Stimulated activated CD4-positive, alpha-beta T cell treated with anti-CD3 and anti-CD28 coated beads, TNF-alpha, amount 100 ng/mL, for 4 hours (primary cell): ENCODE measurements at regions not wholly inside any gene's neighbourhood (a gene's known extent, or its start where the extent isn't known, plus 50 kb on each side); places are given as distances from the start of the nearest gene placed in this dataset.

ENCODE experiments used
- DNase-seq, 3 experiments: peaks; one replicate each; pipeline ENCODE4 v3.0.0-alpha.2; 2020; ENCODE audit warnings: low read depth in 3 of 3

DNA sequence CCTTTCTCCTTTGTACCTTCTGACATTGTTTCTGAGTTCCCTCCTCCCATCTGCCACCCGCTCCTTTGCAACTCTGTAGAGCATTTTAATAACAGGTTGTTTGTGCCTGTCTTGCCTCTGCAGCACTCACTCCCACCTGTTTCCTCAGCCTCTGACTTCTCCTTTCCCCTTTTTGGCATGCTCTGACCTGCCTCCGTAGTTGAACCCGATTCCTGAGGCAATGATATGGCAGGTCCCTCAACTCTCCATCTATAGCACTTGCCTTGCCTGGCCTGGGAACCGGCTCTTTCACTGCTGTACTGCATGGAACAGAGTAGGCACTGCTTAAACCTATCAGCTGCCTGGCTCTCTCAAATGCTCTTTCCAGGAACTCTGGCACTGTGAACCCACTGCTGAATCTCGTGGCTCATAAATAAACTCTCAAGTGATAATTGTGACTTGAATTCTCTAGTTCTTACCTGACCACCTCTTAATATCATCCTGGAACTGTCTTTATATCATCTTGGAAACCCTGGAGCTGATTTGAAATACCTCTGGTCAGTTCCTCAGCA, 50.3 kb downstream of the UTRN start:
- DNase-seq = no peak

GRCh38 chr6:144335914-144336313, 50.8 kb downstream of the UTRN start:
- no peak for DNase-seq

DNA sequence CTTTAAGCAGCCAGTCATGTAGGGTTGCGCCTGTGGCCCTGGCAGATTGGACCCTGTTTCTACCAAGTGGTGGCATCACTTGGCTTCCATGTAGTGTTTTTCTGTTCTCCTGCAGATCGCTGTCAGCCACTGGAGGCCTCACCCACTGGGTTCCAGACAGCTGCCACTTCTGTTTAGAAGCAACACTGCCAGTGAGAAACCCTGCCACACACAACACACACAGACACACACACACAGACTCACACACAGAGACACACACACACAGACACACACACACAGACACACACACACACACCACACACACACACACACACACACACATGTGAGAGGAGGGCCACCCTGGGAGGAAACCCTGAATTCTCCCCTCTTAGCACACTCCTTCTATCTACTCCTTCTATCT, 51.8 kb downstream of the UTRN start:
- DNase-seq = no peak

DNA sequence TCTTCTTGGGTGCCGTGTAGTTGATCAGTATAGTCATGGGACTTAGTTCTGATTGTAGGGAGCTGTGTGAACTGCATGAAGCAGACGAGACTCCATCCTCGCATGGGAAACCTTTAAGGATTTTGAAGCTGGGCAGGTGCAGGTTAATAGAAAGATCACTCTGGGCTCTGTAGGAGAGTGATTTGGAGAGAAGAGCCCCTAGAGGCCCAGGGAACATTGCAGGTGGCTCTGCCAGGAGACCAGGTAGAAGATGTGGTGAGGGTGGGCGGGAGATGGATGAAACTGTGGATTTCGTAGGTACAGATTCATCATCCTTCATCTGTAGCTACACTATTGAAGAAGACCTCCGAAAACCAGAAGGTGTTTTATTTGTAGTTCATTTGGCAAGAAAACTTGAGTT, 53.3 kb downstream of the UTRN start:
- no peak for DNase-seq

DNA sequence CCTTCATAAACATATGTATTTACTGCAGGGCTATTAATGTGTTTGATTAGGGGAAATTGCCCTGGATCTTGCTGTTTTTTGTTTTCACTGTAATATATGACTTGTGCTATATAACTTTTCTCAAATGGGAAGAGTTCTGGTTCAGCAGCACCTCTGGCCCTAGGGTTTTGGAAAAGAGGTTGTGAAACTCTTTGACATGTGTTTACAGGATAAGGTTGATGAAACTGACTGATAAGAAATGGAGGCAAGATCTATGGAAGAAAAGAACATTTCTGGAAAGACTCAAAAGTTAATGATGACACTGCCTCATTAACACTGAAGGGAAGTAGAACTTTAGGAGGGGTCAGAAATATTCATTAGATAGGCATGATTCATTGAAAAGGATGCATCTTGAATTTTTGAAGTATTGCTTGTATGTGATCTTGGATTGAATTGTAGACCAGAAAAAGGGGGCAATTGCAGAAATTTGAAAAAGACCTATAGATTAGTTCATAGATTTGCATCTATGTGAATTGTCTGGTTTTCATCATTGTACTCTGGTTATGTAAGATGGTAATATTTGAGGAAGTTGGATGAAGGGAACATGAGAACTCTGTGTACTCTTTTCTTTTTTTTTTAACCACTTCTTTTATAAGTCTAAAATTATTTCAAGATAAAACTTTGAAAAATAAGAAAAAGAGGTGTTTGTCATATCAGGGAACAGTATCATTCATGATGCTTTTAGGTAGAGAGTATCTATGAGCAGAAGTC, 54.0 kb downstream of the UTRN start:
- DNase-seq = no peak

GRCh38 chr6:144339859-144340452, 54.8 kb downstream of the UTRN start:
- DNase-seq = no peak

DNA sequence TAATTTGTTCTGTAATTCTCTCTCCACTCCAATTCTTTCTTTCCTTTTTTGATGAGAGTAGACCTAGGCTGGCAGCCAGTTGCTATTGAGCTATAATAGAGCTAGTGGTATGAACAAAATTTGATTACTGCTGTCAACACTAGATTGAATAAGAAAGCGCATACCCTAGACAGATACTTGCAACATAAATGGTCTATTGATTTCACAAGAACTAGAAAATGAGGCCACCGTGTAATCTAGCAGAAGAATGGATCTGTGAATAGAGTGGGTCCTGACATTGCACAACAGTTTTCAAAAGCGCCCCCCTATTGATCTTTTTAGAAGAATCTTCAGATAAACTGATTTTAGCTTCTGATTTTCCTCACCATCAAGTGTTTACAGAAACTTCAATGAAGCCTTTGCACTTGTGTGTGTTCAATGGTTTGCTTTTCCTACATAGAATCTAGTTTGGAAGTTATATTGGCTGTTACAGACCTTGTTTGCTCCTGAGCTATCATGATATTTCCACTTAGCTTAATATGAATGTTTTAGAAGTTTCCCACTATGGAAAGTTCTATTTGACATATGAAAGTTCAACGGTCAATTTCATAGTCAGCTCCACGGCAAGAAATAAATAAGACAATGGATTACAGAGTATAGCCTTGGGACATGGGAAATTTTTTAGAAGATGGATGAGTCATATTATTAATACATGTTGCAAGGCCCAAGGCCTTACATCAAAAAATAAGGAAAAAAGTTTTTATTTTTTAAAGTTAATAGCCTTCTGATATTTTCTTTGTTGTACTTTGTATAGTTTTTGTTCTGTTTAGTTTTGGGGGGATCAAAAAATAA, 55.6 kb downstream of the UTRN start:
- no peak for DNase-seq

- no peak for DNase-seq
Observed at GRCh38 chr6:144341831-144342527, 56.8 kb downstream of the UTRN start.

DNA sequence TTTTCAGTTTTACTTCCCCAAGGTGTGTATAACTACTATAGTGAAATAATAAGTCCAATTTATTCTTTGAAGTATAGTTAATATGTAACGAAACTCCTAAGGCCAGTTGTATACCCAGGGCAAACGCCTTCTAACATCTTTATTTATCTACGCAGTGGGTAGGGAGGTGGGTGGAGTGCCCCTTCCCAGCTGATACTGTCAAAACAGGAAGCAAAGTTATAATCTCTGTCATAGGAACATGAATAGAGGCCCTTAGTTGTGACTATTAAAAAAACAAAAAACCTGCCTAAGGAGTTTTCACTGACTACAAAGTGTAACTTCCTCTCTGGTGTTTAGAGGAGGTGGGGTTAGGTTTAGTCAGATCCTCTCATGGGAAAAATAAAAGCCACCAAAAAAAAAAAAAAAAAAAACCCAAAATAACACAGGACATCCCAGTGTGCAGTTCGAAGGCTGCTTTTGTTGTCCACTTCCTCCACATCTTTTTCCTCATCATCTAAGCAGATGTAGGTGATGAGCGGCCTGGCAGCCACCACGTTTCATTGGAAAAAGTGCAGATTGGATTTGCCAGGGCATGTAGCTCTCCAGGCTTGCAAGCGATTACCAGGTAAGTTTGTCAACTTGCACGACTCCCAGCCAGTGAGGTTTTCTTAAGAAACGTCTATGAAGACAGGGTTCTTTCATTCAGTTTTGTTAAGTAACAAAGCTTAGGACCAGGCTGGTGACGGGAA, 58.7 kb downstream of the UTRN start:
- no peak for DNase-seq

DNA sequence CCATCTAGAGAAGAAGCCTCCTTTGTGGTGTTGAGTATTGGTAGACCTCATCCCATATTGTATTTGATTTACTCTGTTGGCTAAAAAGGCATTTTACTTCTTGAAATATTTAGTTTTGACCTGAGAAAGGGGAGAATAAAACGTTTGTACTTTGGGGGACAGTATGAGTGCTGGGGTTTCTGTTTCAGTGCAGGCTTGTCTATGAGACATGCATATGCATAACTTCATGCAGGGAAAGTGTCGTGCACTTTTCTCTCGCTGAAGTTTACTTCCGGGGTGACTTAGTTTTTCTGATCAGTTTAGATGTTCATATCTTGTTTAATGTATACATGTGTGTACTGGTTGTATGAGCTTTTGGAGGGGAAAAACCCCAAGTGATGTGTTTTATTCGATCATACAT, 59.5 kb downstream of the UTRN start:
- DNase-seq = no peak

DNA sequence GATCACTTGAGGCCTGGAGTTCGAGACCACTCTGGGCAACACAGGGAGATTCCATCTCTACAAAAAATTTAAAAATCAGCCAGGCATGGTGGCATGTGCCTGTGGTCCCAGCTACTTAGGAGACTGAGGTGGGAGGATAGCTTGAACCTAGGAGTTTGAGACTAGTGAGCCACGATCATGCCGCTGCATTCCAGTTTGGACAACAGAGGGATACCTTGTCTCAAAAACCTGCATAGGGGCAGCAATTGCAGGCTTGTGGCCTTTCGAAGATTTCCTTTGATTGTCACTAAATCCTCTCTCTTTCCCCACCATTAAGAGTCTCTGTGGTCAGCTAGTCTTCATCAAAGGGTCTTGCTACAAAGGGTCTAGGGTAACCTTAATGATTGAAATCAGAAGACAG, 60.3 kb downstream of the UTRN start:
- DNase-seq = no peak

- DNase-seq = no peak
Observed at GRCh38 chr6:144346719-144347447, 61.7 kb downstream of the UTRN start.

DNA sequence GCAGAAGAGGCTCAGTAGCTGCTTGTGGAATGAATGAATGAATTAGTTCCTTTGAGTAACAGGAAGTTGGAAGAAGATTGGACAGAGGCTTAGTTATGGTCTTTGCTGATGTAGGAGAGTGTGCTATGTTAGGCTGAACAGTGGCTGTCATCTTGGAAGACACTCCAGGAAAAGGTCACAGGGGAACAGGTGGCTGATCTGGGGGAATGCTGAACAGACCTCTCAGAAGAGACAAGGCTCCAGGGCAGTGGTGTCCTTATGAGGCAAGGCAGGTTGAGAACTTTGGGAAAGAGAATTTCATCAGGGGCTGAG, 62.3 kb downstream of the UTRN start:
- DNase-seq = no peak

GRCh38 chr6:144347933-144348332, 62.8 kb downstream of the UTRN start:
- DNase-seq = no peak

- DNase-seq = no peak
Observed at GRCh38 chr6:144349690-144350527, 64.8 kb downstream of the UTRN start.

DNA sequence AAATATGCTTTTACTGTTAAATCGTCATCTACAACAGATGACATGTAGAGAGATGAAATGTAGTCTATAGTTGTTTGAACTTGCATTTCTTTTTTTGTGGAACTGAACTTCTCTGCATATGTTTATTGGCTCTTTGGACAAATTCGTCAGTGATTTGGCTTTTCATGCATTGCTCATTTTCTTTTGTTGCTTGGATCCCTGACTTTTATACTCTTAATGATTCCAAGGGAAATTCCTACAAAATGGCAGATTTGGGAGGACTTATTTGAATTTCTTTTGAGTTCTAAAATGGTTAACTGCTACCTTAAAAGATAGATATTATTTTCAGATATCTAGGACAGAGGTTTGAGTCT, 65.4 kb downstream of the UTRN start:
- no peak for DNase-seq

GRCh38 chr6:144351379-144352127, 66.4 kb downstream of the UTRN start:
- DNase-seq = no peak

DNA sequence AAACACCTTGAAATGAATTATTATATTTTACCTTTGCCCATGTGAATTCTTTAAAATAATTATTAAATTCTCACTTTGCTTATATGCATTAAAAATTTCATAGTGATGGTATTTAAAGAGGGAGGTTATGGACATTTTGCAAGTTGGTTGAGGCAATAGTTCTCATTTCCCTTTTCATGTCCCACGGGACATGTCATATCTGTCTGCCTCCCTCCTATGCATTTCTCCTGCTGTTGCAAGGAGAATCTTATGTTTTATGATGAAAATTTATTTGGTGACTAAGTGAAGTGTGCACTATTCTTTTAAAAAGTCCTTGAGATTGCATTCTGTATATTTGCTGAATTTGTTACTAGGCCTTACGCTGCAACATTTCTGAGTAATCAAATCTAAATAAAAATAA, 67.2 kb downstream of the UTRN start:
- no peak for DNase-seq

GRCh38 chr6:144353871-144354314, 68.8 kb downstream of the UTRN start:
- no peak for DNase-seq
